ENCODE measurements at regions not wholly inside any gene's neighbourhood (a gene's known extent, or its start where the extent isn't known, plus 50 kb on each side); places are given as distances from the start of the nearest gene placed in this dataset.

DNA sequence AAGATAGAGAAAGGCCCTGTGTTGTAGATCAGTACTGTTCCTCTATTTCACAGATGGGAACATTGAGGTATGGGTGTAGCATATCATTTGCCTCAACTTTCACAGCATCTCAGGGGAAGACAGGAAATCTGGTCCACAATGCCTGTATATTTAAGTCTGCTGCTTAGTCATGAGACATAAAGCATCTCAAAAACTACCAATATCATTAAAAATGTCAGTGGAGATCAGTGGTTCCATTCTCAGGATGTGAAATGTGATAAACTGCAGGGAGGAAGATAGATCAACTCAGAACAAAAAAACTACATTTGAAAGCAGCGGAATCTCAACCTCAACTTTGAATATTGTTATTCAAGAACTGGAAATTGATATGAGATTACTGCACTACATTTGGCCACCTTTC lies 192.9 kb upstream of the PREP start:
- TF ChIP-seq ZC3H10 (CRISPR knock-in tag; IDR thresholded peaks at IDR 0.05) (no peak), SNAI2 (CRISPR knock-in tag; IDR thresholded peaks at IDR 0.05) (no peak)

Measured in SK-N-SH treated with all-trans-retinoic acid at 6 μM for 48 hours (cell line).